B cell (primary cell): ENCODE measurements at regions not wholly inside any gene's neighbourhood (a gene's known extent, or its start where the extent isn't known, plus 50 kb on each side); places are given as distances from the start of the nearest gene placed in this dataset.

Source experiments
- ATAC-seq: fragments of 200-7000 bp; cut with Tn5 transposase; one replicate; pipeline ENCODE4 v1.10.0; 2021; ENCODE audit warnings: low read depth, mild to moderate bottlenecking, moderate number of reproducible peaks, moderate library complexity
- CTCF ChIA-PET: fragments of 350-600 bp; sonication (Branson Sonifier 250); formaldehyde crosslinking; loops from one replicate; lab custom pipeline; 2021; ENCODE audit warnings: antibody characterized with exemption, inconsistent platforms; lab: Charles Lee
- POLR2A ChIA-PET: fragments of 350-600 bp; sonication (Branson Sonifier 250); formaldehyde crosslinking; loops from one replicate; lab custom pipeline; 2021; ENCODE audit warnings: antibody characterized with exemption; lab: Charles Lee
- DNase-seq: peaks from one replicate; pipeline ENCODE4 v3.0.0; 2013
- H2AFZ ChIP-seq: 2 replicates; pipeline ENCODE4 v1.6.1; 2012; ENCODE audit warnings: mild to moderate bottlenecking, low read depth, low read length; ENCODE audit not compliant: insufficient read depth, poor library complexity, severe bottlenecking
- H3K27ac ChIP-seq, 2 donors: 1 replicate in 1 of 2; 2 replicates in 1 of 2; pipeline ENCODE4 v1.5.1; 2012 to 2013; ENCODE audit warnings: low read length in 2 of 2, mild to moderate bottlenecking in 2 of 2, moderate library complexity in 1 of 2
- H3K27me3 ChIP-seq, 4 experiments: fragments of 200-600 bp in 1 of 4; sonication (generic) in 1 of 4; replicated peaks in 1 of 4; 1 replicate in 2 of 4; 2 replicates in 2 of 4; pipeline versions ENCODE4 v1.6.1 to v1.7.0; 2013 to 2016; ENCODE audit warnings: low read length in 3 of 4, mild to moderate bottlenecking in 2 of 4, mixed read lengths in 1 of 4, moderate library complexity in 1 of 4; ENCODE audit not compliant: insufficient read depth in 4 of 4, control insufficient read depth in 3 of 4; ENCODE audit errors: control extremely low read depth in 1 of 4
- H3K36me3 ChIP-seq, 2 experiments: replicated peaks in 1 of 2; 1 replicate in 1 of 2; 2 replicates in 1 of 2; pipeline versions ENCODE4 v1.6.1 to v1.7.1; 2013; ENCODE audit warnings: low read length in 1 of 2; ENCODE audit not compliant: insufficient read depth in 2 of 2, control insufficient read depth in 1 of 2; ENCODE audit errors: control extremely low read depth in 1 of 2, extremely low read depth in 1 of 2
- H3K4me1 ChIP-seq, 2 donors: fragments of 200-600 bp in 1 of 2; sonication (generic) in 1 of 2; 1 replicate in 1 of 2; 2 replicates in 1 of 2; pipeline versions ENCODE4 v1.5.1 to v1.6.1; 2013 to 2017; ENCODE audit warnings: low read length in 2 of 2; ENCODE audit not compliant: control insufficient read depth in 2 of 2, insufficient read depth in 2 of 2
- H3K4me2 ChIP-seq: replicated peaks from 2 replicates; pipeline ENCODE3; 2012; ENCODE audit warnings: mild to moderate bottlenecking, low read depth, low read length; ENCODE audit not compliant: poor library complexity, severe bottlenecking
- H3K4me3 ChIP-seq, 5 experiments: fragments of 200-600 bp in 1 of 5; sonication (generic) in 1 of 5; 1 replicate in 3 of 5; 2 replicates in 2 of 5; pipeline versions ENCODE4 v1.5.1 to v1.7.0; 2011 to 2016; ENCODE audit warnings: low read length in 4 of 5, mild to moderate bottlenecking in 4 of 5, low read depth in 2 of 5, control low read depth in 1 of 5, moderate library complexity in 1 of 5; ENCODE audit not compliant: insufficient read depth in 1 of 5; ENCODE audit errors: control extremely low read depth in 1 of 5, extremely low read depth in 1 of 5
- H3K79me2 ChIP-seq: fragments of 200-600 bp; sonication (generic); one replicate; pipeline ENCODE4 v1.6.0; 2016; ENCODE audit warnings: low read length; ENCODE audit not compliant: control insufficient read depth, insufficient read depth
- H3K9ac ChIP-seq: fragments of 200-600 bp; sonication (generic); 2 replicates; pipeline ENCODE4 v1.6.1; 2017; ENCODE audit warnings: mild to moderate bottlenecking, low read length, moderate library complexity
- H3K9me3 ChIP-seq, 3 donors: one replicate each; pipeline versions ENCODE4 v1.6.1 to v1.7.1; 2013; ENCODE audit warnings: low read length in 2 of 3; ENCODE audit not compliant: control insufficient read depth in 2 of 3, insufficient read depth in 1 of 3; ENCODE audit errors: control extremely low read depth in 1 of 3
- H4K20me1 ChIP-seq: 2 replicates; pipeline ENCODE4 v1.6.0; 2012; ENCODE audit warnings: mild to moderate bottlenecking, low read length; ENCODE audit not compliant: insufficient read depth, control insufficient read depth, poor library complexity, severe bottlenecking
- H3K27ac Mint-ChIP-seq: one replicate; pipeline ENCODE4 v1.8.0; 2021; ENCODE audit warnings: mixed read lengths
- H3K27me3 Mint-ChIP-seq: one replicate; pipeline ENCODE4 v1.8.0; 2021; ENCODE audit warnings: mixed read lengths
- H3K4me1 Mint-ChIP-seq: one replicate; pipeline ENCODE4 v1.8.0; 2021; ENCODE audit warnings: mixed read lengths
- H3K4me3 Mint-ChIP-seq: one replicate; pipeline ENCODE4 v1.8.0; 2021; ENCODE audit warnings: mixed read lengths
- H3K9me3 Mint-ChIP-seq: one replicate; pipeline ENCODE4 v1.8.0; 2022; ENCODE audit warnings: mixed read lengths; ENCODE audit not compliant: insufficient read depth
- EZH2 ChIP-seq: IDR thresholded peaks from 2 replicates; pipeline ENCODE4 v1.6.1; 2012; ENCODE audit warnings: borderline replicate concordance, low read depth, mild to moderate bottlenecking, moderate library complexity, low read length; ENCODE audit not compliant: insufficient read depth, poor library complexity, severe bottlenecking
- WGBS: methylation state at CpG from one replicate; pipeline ENCODE4 v1.1.5; 2013; ENCODE audit warnings: missing lambda C conversion rate; ENCODE audit not compliant: insufficient coverage; 5-methylcytosine and 5-hydroxymethylcytosine counted together
- intact Hi-C: fragments of 100-400 bp; cut with micrococcal nuclease; formaldehyde crosslinking; loops from one replicate; pipeline ENCODE4 v1.10.0; 2022
- TF ChIP-seq, protein P1 (sequence below): fragments of 200-600 bp; IDR thresholded peaks from one replicate; pipeline ENCODE4 v1.8.0; 2022; ENCODE audit warnings: antibody characterized with exemption, mild to moderate bottlenecking

DNA sequence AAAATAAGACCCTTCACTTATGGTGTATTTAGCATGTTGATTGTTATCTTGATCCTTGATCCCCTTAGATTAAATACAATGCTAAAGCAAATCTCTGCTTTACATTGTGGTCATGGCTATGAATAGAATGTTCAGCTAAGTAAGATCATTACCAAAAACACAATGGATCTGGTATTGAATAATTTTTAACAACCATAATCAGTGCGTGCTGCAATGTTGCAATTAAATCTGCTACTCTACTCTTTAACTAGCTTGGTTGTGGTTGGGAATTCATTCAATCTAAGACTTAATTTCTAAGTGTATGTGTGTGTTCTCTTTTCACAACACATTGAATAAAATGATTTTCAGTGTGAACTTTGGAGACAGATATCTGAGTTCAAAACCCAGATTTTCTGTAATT lies 442.5 kb upstream of the ZNF804A start:
- Histone ChIP-seq H2AFZ (no peak overlapping the region), H3K4me2 (no peak overlapping the region), H3K9ac (no peak overlapping the region), H3K9me3 (peaks cover 0 to 1% (median 0%) of the 10 kb centered on the region in 3 donors), H3K4me1 (no peaks in the 10 kb centered on the region), H3K27me3 (no peaks in the 10 kb centered on the region), H4K20me1 (no peaks in the 10 kb centered on the region), H3K36me3 (no peaks in the 10 kb centered on the region), H3K4me3 (no peak overlapping the region), H3K79me2 (no peaks in the 10 kb centered on the region), H3K27ac (no peak overlapping the region)
- no peaks in the 10 kb centered on the region for H3K27me3 Mint-ChIP-seq
- POLR2A ChIA-PET = no interaction called here
- no peak for DNase-seq
- H3K4me3 Mint-ChIP-seq = no peak overlapping the region
- WGBS = no CpG with 5 or more reads among the region's 1 CpG
- H3K9me3 Mint-ChIP-seq = peaks cover 3% of the 10 kb centered on the region
- intact Hi-C loops = no loop called here
- no peaks in the 10 kb centered on the region for H3K4me1 Mint-ChIP-seq
- ATAC-seq = no peak
- TF ChIP-seq, protein P1, sequence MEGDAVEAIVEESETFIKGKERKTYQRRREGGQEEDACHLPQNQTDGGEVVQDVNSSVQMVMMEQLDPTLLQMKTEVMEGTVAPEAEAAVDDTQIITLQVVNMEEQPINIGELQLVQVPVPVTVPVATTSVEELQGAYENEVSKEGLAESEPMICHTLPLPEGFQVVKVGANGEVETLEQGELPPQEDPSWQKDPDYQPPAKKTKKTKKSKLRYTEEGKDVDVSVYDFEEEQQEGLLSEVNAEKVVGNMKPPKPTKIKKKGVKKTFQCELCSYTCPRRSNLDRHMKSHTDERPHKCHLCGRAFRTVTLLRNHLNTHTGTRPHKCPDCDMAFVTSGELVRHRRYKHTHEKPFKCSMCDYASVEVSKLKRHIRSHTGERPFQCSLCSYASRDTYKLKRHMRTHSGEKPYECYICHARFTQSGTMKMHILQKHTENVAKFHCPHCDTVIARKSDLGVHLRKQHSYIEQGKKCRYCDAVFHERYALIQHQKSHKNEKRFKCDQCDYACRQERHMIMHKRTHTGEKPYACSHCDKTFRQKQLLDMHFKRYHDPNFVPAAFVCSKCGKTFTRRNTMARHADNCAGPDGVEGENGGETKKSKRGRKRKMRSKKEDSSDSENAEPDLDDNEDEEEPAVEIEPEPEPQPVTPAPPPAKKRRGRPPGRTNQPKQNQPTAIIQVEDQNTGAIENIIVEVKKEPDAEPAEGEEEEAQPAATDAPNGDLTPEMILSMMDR = no peak
- TF ChIP-seq EZH2 = no peak
- H3K27ac Mint-ChIP-seq = no peak overlapping the region
- CTCF ChIA-PET = no interaction called here

DNA sequence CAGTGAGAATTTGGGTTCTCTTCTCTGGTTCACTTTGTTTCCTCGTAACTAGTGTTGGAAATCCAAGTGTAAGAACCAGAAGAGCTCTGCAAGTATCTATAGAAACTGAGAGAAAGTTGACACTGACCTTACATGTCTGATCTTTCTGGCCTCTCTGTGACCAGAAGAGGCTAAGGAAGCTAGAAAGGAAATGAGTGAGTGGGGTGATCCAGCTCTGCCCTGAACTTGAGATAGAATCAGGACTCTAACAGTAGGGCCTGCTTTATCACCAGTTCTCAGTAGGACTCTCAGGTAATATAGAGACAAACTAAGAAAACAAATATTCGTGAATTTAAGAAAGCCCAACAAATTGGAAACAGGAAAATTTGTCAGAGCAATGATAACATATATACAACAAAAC lies 441.2 kb upstream of the ZNF804A start:
- ChIA-PET CTCF (no interaction called here), POLR2A (no interaction called here)
- Histone ChIP-seq H3K4me3 (no peak overlapping the region), H3K4me1 (no peaks in the 10 kb centered on the region), H3K36me3 (no peaks in the 10 kb centered on the region), H3K27ac (no peak overlapping the region), H3K4me2 (no peak overlapping the region), H3K9ac (no peak overlapping the region), H3K9me3 (no peaks in the 10 kb centered on the region), H2AFZ (no peak overlapping the region), H3K79me2 (no peaks in the 10 kb centered on the region), H3K27me3 (no peaks in the 10 kb centered on the region), H4K20me1 (no peaks in the 10 kb centered on the region)
- no peak overlapping the region for H3K27ac Mint-ChIP-seq
- no peaks in the 10 kb centered on the region for H3K27me3 Mint-ChIP-seq
- TF ChIP-seq, protein P1 = no peak
- TF ChIP-seq EZH2 = no peak
- H3K9me3 Mint-ChIP-seq = no peaks in the 10 kb centered on the region
- intact Hi-C loops = no loop called here
- H3K4me1 Mint-ChIP-seq = no peaks in the 10 kb centered on the region
- DNase-seq (no peak), ATAC-seq (no peak)
- no peak overlapping the region for H3K4me3 Mint-ChIP-seq
- WGBS = no CpG with 5 or more reads among the region's 2 CpGs
